ENCODE measurements at regions not wholly inside any gene's neighbourhood (a gene's known extent, or its start where the extent isn't known, plus 50 kb on each side); places are given as distances from the start of the nearest gene placed in this dataset.

DNA sequence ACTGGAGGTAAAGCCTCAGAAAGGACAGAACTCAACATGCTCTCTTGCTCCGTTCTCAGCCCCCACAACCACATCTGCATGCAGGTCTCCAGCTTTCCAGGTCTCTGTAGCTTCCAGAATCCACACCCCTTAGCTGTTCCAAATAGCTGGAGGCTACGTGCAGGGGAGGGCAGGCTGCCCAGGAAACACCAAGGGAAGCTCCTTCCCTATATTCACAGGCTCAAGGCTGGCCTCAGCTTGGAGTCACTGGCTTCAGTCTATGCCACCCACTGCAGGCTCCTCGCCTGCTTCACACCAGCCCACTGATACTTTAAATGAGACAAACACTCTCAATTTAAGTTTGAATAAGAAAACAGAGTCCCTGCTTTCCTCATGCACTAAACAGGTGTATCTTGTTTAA lies 73.3 kb downstream of the ASCL4 start:
- Histone ChIP-seq H3K27me3 (replicated peaks; ENCODE audit: insufficient read depth) (no peaks in the 10 kb centered on the region), H3K36me3 (no peaks in the 10 kb centered on the region), H3K9me3 (no peaks in the 10 kb centered on the region), H3K4me3 (no peak overlapping the region), H3K27ac (no peak overlapping the region), H3K4me1 (replicated peaks) (no peaks in the 10 kb centered on the region)
- intact Hi-C loops (cut with DNase I): no loop called here
- 29% methylated on average over 3 of the region's 3 CpGs for WGBS
- DNase-seq (ENCODE audit: low spot score): no peak
- TF ChIP-seq, protein P1, sequence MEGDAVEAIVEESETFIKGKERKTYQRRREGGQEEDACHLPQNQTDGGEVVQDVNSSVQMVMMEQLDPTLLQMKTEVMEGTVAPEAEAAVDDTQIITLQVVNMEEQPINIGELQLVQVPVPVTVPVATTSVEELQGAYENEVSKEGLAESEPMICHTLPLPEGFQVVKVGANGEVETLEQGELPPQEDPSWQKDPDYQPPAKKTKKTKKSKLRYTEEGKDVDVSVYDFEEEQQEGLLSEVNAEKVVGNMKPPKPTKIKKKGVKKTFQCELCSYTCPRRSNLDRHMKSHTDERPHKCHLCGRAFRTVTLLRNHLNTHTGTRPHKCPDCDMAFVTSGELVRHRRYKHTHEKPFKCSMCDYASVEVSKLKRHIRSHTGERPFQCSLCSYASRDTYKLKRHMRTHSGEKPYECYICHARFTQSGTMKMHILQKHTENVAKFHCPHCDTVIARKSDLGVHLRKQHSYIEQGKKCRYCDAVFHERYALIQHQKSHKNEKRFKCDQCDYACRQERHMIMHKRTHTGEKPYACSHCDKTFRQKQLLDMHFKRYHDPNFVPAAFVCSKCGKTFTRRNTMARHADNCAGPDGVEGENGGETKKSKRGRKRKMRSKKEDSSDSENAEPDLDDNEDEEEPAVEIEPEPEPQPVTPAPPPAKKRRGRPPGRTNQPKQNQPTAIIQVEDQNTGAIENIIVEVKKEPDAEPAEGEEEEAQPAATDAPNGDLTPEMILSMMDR (IDR thresholded peaks at IDR 0.05): no peak
- TF ChIP-seq POLR2AphosphoS5 (IDR thresholded peaks at IDR 0.05) (no peak), POLR2A (IDR thresholded peaks at IDR 0.05) (no peak)

DNA sequence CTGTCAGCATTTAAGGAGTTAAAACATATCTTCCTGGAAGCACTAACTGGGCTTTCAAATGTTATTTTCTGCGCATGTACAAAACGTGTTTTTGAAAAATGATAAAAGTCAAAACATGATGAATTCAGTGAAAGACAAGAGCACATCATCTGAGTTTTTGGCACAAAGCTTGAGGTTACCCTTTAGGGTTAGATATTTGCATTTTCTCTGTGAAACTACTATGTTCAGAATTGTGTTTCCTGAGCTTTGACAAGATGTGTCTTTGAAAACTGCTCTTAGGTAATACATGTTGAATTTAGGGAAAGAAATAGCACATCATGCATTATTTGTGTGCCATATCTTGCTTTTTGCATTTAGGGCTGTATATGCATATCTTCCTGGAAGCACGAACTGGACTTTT lies 79.0 kb downstream of the ASCL4 start:
- no peaks in the 10 kb centered on the region for H3K4me1 ChIP-seq (replicated peaks)
- no peaks in the 10 kb centered on the region for H3K36me3 ChIP-seq
- no peak for DNase-seq (ENCODE audit: low spot score)
- no peaks in the 10 kb centered on the region for H3K27me3 ChIP-seq (replicated peaks; ENCODE audit: insufficient read depth)
- TF ChIP-seq POLR2AphosphoS5 (IDR thresholded peaks at IDR 0.05): no peak
- no peak for TF ChIP-seq POLR2A (IDR thresholded peaks at IDR 0.05)
- TF ChIP-seq, protein P1 (IDR thresholded peaks at IDR 0.05): no peak
- WGBS: 30% methylated on average over 3 of the region's 3 CpGs
- H3K9me3 ChIP-seq: no peaks in the 10 kb centered on the region
- no peak overlapping the region for H3K27ac ChIP-seq
- intact Hi-C loops (cut with DNase I): no loop called here
- no peak overlapping the region for H3K4me3 ChIP-seq

DNA sequence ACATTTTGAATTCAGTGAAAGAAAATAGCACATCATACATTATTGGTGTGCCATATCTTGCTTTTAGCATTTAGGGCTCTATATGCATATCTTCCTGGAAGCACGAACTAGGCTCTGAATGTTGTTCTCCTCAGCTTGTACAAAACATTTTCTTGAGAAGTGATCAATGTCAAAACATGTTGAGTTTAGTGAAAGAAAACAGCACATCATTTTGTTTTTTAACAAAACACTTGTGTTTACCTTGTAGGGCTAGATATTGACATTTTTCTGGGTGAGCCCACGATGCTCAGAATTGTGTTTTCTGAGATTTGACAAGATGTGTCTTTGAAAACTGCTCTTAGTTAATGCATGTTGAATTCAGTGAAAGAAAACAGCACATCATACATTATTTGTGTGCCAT lies 81.0 kb downstream of the ASCL4 start:
- intact Hi-C loops (cut with DNase I): no loop called here
- WGBS: 85% methylated on average over 2 of the region's 2 CpGs
- Histone ChIP-seq H3K4me3 (no peak overlapping the region), H3K36me3 (no peaks in the 10 kb centered on the region), H3K27ac (no peak overlapping the region), H3K27me3 (replicated peaks; ENCODE audit: insufficient read depth) (no peaks in the 10 kb centered on the region), H3K9me3 (no peaks in the 10 kb centered on the region), H3K4me1 (replicated peaks) (no peaks in the 10 kb centered on the region)
- no peak for DNase-seq (ENCODE audit: low spot score)
- TF ChIP-seq POLR2A (IDR thresholded peaks at IDR 0.05) (no peak), POLR2AphosphoS5 (IDR thresholded peaks at IDR 0.05) (no peak)
- TF ChIP-seq, protein P1 (IDR thresholded peaks at IDR 0.05): no peak

DNA sequence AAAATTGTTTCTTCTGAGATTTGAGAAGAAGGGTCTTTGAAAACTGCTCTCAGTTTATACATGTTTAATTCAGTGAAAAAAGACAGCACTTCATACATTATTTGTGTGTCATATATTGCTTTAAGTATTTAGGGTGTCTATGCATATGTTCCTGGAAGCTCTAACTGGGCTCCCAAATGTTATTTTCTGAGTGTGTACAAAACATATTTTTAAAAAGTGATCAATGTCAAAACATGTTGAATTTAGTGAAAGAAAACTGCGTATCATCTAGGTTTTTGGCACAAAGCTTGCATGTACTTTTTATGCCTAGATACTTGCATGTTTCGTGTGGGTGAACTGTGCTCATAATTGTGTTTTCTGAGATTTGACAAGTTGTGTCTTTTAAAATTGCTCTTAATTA lies 81.6 kb downstream of the ASCL4 start:
- intact Hi-C loops (cut with DNase I): no loop called here
- no peaks in the 10 kb centered on the region for H3K27me3 ChIP-seq (replicated peaks; ENCODE audit: insufficient read depth)
- 92% methylated on average over 2 of the region's 2 CpGs for WGBS
- H3K4me3 ChIP-seq: no peak overlapping the region
- H3K27ac ChIP-seq: no peak overlapping the region
- H3K9me3 ChIP-seq: no peaks in the 10 kb centered on the region
- H3K36me3 ChIP-seq: no peaks in the 10 kb centered on the region
- H3K4me1 ChIP-seq (replicated peaks): no peaks in the 10 kb centered on the region
- TF ChIP-seq POLR2A (IDR thresholded peaks at IDR 0.05) (no peak), POLR2AphosphoS5 (IDR thresholded peaks at IDR 0.05) (no peak)
- TF ChIP-seq, protein P1 (IDR thresholded peaks at IDR 0.05): no peak
- no peak for DNase-seq (ENCODE audit: low spot score)

DNA sequence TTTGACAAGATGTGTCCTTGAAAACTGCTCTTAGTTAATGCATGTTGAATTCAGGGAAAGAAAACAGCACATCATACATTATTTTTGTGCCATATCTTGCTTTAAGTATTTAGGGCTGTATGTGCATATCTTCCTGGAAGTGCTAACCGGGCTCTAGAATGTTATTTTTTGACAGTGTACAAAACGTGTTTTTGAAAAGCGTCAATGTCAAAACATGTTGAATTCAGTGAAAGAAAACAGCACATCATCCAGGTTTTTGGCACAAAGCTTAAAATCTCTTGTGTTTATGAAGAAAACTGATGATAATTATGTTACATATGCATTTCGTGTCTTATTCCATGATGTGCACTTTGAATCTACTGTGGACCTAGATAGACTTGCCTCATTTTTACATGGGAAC lies 82.7 kb downstream of the ASCL4 start:
- no peaks in the 10 kb centered on the region for H3K27me3 ChIP-seq (replicated peaks; ENCODE audit: insufficient read depth)
- TF ChIP-seq POLR2AphosphoS5 (IDR thresholded peaks at IDR 0.05): no peak
- H3K36me3 ChIP-seq: no peaks in the 10 kb centered on the region
- intact Hi-C loops (cut with DNase I): no loop called here
- H3K4me3 ChIP-seq: no peak overlapping the region
- no peaks in the 10 kb centered on the region for H3K4me1 ChIP-seq (replicated peaks)
- WGBS: 66% methylated on average over 4 of the region's 4 CpGs
- no peak for DNase-seq (ENCODE audit: low spot score)
- no peaks in the 10 kb centered on the region for H3K9me3 ChIP-seq
- no peak overlapping the region for H3K27ac ChIP-seq
